Ovary (tissue), 3 donors: ENCODE measurements at regions not wholly inside any gene's neighbourhood (a gene's known extent, or its start where the extent isn't known, plus 50 kb on each side); places are given as distances from the start of the nearest gene placed in this dataset.

ENCODE experiments used
- CTCF ChIP-seq, 3 donors: fragments of 450-650 bp in 2 of 3; fragments of 200-600 bp in 1 of 3; IDR thresholded peaks; one replicate each; pipeline versions ENCODE4 v1.5.1 to v1.8.0; 2016 to 2022; ENCODE audit warnings: antibody characterized with exemption in 3 of 3, mild to moderate bottlenecking in 1 of 3
- EP300 ChIP-seq: sonication (generic); formaldehyde crosslinking; IDR thresholded peaks from one replicate; pipeline ENCODE4 v1.6.1; 2017; ENCODE audit warnings: antibody characterized with exemption
- POLR2A ChIP-seq: fragments of 450-650 bp; IDR thresholded peaks from one replicate; pipeline ENCODE4 v1.6.1; 2017; ENCODE audit warnings: antibody characterized with exemption, mild to moderate bottlenecking, moderate library complexity
- donor health status: DM: no; HTN: no; CAD: no.

GRCh38 chr6:6865611-6866010 lies 242.2 kb upstream of the RREB1 start:
- no peak for TF ChIP-seq CTCF (IDR thresholded peaks at IDR 0.05)
- TF ChIP-seq POLR2A: no peak
- TF ChIP-seq EP300: no peak
